ENCODE measurements at regions not wholly inside any gene's neighbourhood (a gene's known extent, or its start where the extent isn't known, plus 50 kb on each side); places are given as distances from the start of the nearest gene placed in this dataset.

GRCh38 chr2:129296806-129297205 lies 682.7 kb upstream of the RAB6C start:
- Histone ChIP-seq H3K4me1 (peaks cover 19% of the 10 kb centered on the region), H3K27ac (peak overlapping the region in 2 of 4 donors; percentile 41 to 46), H3K4me3 (no peak overlapping the region), H3K9me3 (no peaks in the 10 kb centered on the region), H3K36me3 (replicated peaks in 1 of 2; ENCODE audit: insufficient read depth in 1 of 2, low read depth in 2 of 2) (no peaks in the 10 kb centered on the region), H3K27me3 (no peaks in the 10 kb centered on the region)
- intact Hi-C loops (cut with DNase I): no loop called here
- 5 to 8% methylated on average over 5 of the region's 5 CpGs for WGBS, 2 donors
- TF ChIP-seq POLR2A (IDR thresholded peaks at IDR 0.05) (no peak), CTCF (IDR thresholded peaks at IDR 0.05) (no peak)
- ATAC-seq (peak; percentile 74), DNase-seq (peak; percentile 30 to 55 (median 42))

DNA sequence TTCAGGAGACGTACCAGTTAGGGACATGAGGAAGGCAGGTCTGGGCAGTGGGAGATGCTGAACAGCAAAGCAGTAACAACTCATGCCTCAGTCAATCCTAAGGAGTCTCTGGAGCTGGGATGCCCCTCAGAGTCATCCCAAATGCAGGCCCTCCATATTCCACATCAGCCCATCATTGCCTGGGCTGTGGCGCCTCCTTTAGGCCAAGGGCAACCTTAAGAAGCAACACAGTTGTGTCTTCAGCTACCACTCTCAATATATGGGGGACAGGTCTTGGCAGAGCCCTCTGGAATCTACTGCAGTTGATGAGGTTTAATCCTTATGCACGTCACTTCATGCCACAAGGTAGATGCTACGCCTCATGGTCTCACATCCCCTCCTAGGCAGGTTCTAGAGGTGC lies 682.0 kb upstream of the RAB6C start:
- Histone ChIP-seq H3K9me3 (no peaks in the 10 kb centered on the region), H3K4me3 (no peak overlapping the region), H3K4me1 (peaks cover 24% of the 10 kb centered on the region), H3K27me3 (no peaks in the 10 kb centered on the region), H3K36me3 (replicated peaks in 1 of 2; ENCODE audit: insufficient read depth in 1 of 2, low read depth in 2 of 2) (no peaks in the 10 kb centered on the region), H3K27ac (no peak overlapping the region)
- ATAC-seq (no peak), DNase-seq (no peak)
- no peak for TF ChIP-seq CTCF (IDR thresholded peaks at IDR 0.05)
- TF ChIP-seq POLR2A (IDR thresholded peaks at IDR 0.05): no peak
- 69 to 86% methylated on average over 4 of the region's 4 CpGs for WGBS, 2 donors
- intact Hi-C loops (cut with DNase I): no loop called here

GRCh38 chr2:129299338-129299737 lies 680.1 kb upstream of the RAB6C start:
- WGBS, 2 donors: 83 to 100% methylated on average over 2 of the region's 2 CpGs
- intact Hi-C loops (cut with DNase I): no loop called here
- H3K27ac ChIP-seq: no peak overlapping the region
- no peak for DNase-seq
- H3K36me3 ChIP-seq (replicated peaks in 1 of 2; ENCODE audit: insufficient read depth in 1 of 2, low read depth in 2 of 2): no peaks in the 10 kb centered on the region
- ATAC-seq: no peak
- no peaks in the 10 kb centered on the region for H3K27me3 ChIP-seq
- no peaks in the 10 kb centered on the region for H3K9me3 ChIP-seq
- H3K4me1 ChIP-seq: peaks cover 25% of the 10 kb centered on the region
- TF ChIP-seq POLR2A (IDR thresholded peaks at IDR 0.05) (no peak), CTCF (IDR thresholded peaks at IDR 0.05) (no peak)
- H3K4me3 ChIP-seq: no peak overlapping the region

- intact Hi-C loops (cut with DNase I): no loop called here
These were observed 679.7 kb upstream of the RAB6C start for GRCh38 chr2:129299756-129300155.

More at GRCh38 chr2:129299756-129300155, 679.7 kb upstream of the RAB6C start:
- WGBS, 2 donors: 85 to 89% methylated on average over 4 to 6 of the region's 8 CpGs
- DNase-seq: no peak
- Histone ChIP-seq H3K9me3 (no peaks in the 10 kb centered on the region), H3K27ac (no peak overlapping the region), H3K4me3 (no peak overlapping the region), H3K27me3 (no peaks in the 10 kb centered on the region), H3K4me1 (peaks cover 25% of the 10 kb centered on the region), H3K36me3 (replicated peaks in 1 of 2; ENCODE audit: insufficient read depth in 1 of 2, low read depth in 2 of 2) (no peaks in the 10 kb centered on the region)
- ATAC-seq: no peak
- TF ChIP-seq CTCF (IDR thresholded peaks at IDR 0.05): no peak
- TF ChIP-seq POLR2A (IDR thresholded peaks at IDR 0.05): no peak
